ENCODE measurements at regions not wholly inside any gene's neighbourhood (a gene's known extent, or its start where the extent isn't known, plus 50 kb on each side); places are given as distances from the start of the nearest gene placed in this dataset.

- Histone ChIP-seq H2AFZ (ENCODE audit: low read depth, low read length, poor library complexity, severe bottlenecking) (no peak overlapping the region), H3K4me1 (ENCODE audit: control insufficient read depth in 1 of 2, insufficient read depth in 2 of 2, low read length in 2 of 2) (no peaks in the 10 kb centered on the region), H3K9ac (ENCODE audit: low read length) (no peak overlapping the region), H3K27ac (ENCODE audit: low read depth, low read length) (no peak overlapping the region), H3K9me2 (ENCODE audit: insufficient read depth) (no peaks in the 10 kb centered on the region), H3K4me3 (replicated peaks in 1 of 2; ENCODE audit: low read depth in 1 of 2, low read length in 2 of 2) (no peak overlapping the region), H3K9me3 (ENCODE audit: control insufficient read depth in 1 of 2, insufficient read depth in 1 of 2, low read depth in 1 of 2, low read length in 2 of 2) (no peaks in the 10 kb centered on the region), H3K27me3 (ENCODE audit: insufficient read depth, low read length) (no peaks in the 10 kb centered on the region), H3K79me2 (ENCODE audit: insufficient read depth, low read length) (no peaks in the 10 kb centered on the region), H3K4me2 (ENCODE audit: low read length) (no peak overlapping the region), H3K36me3 (ENCODE audit: control insufficient read depth in 1 of 2, insufficient read depth in 2 of 2, low read length in 2 of 2) (no peaks in the 10 kb centered on the region), H4K20me1 (ENCODE audit: insufficient read depth) (no peaks in the 10 kb centered on the region)
- intact Hi-C loops (cut with micrococcal nuclease): no loop called here
- POLR2A ChIA-PET: no interaction called here
- TF ChIP-seq EZH2 (IDR thresholded peaks at IDR 0.05) (no peak), ZFX (IDR thresholded peaks at IDR 0.05) (no peak), EZH2phosphoT487 (IDR thresholded peaks at IDR 0.05; ENCODE audit: borderline replicate concordance) (no peak), SRF (IDR thresholded peaks at IDR 0.05; ENCODE audit: low read depth) (no peak), YY1 (IDR thresholded peaks at IDR 0.05; ENCODE audit: extremely low read depth, insufficient replicate concordance, low read depth, low read length) (no peak), TCF7L2 (IDR thresholded peaks at IDR 0.05; ENCODE audit: borderline replicate concordance, extremely low read depth, insufficient read depth, insufficient read length) (no peak), RAD21 (IDR thresholded peaks at IDR 0.05; ENCODE audit: low read depth) (no peak)
- TF ChIP-seq, protein P1, sequence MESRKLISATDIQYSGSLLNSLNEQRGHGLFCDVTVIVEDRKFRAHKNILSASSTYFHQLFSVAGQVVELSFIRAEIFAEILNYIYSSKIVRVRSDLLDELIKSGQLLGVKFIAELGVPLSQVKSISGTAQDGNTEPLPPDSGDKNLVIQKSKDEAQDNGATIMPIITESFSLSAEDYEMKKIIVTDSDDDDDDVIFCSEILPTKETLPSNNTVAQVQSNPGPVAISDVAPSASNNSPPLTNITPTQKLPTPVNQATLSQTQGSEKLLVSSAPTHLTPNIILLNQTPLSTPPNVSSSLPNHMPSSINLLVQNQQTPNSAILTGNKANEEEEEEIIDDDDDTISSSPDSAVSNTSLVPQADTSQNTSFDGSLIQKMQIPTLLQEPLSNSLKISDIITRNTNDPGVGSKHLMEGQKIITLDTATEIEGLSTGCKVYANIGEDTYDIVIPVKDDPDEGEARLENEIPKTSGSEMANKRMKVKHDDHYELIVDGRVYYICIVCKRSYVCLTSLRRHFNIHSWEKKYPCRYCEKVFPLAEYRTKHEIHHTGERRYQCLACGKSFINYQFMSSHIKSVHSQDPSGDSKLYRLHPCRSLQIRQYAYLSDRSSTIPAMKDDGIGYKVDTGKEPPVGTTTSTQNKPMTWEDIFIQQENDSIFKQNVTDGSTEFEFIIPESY (IDR thresholded peaks at IDR 0.05; ENCODE audit: extremely low read depth, insufficient replicate concordance, low read length): no peak
- RAD21 ChIA-PET (ENCODE audit: low non-redundant PET in 1 of 2, low total read pairs in 2 of 2, uncharacterized antibody in 2 of 2, unreplicated experiment in 2 of 2): no interaction called here
- ATAC-seq (no peak), DNase-seq (ENCODE audit: low read depth, low spot score) (no peak)
- CTCF ChIA-PET: no interaction called here
- no TSS peak for BruUV-seq (replicated peaks)
Measured at GRCh38 chr5:9731159-9731558, 101.0 kb upstream of the TAS2R1 start.

GRCh38 chr5:9728261-9728660, 98.1 kb upstream of the TAS2R1 start:
- no peaks in the 10 kb centered on the region for H4K20me1 ChIP-seq (ENCODE audit: insufficient read depth)
- H3K27me3 ChIP-seq (ENCODE audit: insufficient read depth, low read length): no peaks in the 10 kb centered on the region
- H3K9me2 ChIP-seq (ENCODE audit: insufficient read depth): no peaks in the 10 kb centered on the region
- no peak overlapping the region for H3K4me2 ChIP-seq (ENCODE audit: low read length)
- intact Hi-C loops (cut with micrococcal nuclease): no loop called here
- POLR2A ChIA-PET: no interaction called here
- H3K36me3 ChIP-seq (ENCODE audit: control insufficient read depth in 1 of 2, insufficient read depth in 2 of 2, low read length in 2 of 2): no peaks in the 10 kb centered on the region
- H3K4me3 ChIP-seq (replicated peaks in 1 of 2; ENCODE audit: low read depth in 1 of 2, low read length in 2 of 2): no peak overlapping the region
- no peak overlapping the region for H3K9ac ChIP-seq (ENCODE audit: low read length)
- H2AFZ ChIP-seq (ENCODE audit: low read depth, low read length, poor library complexity, severe bottlenecking): no peak overlapping the region
- H3K4me1 ChIP-seq (ENCODE audit: control insufficient read depth in 1 of 2, insufficient read depth in 2 of 2, low read length in 2 of 2): no peaks in the 10 kb centered on the region
- no peak for DNase-seq (ENCODE audit: low read depth, low spot score)
- no peaks in the 10 kb centered on the region for H3K79me2 ChIP-seq (ENCODE audit: insufficient read depth, low read length)
- no peak for ATAC-seq
- H3K9me3 ChIP-seq (ENCODE audit: control insufficient read depth in 1 of 2, insufficient read depth in 1 of 2, low read depth in 1 of 2, low read length in 2 of 2): peaks cover 0 to 4% of the 10 kb centered on the region in 2 experiments; a peak in 1 of 4 replicates
- H3K27ac ChIP-seq (ENCODE audit: low read depth, low read length): no peak overlapping the region
- BruUV-seq (replicated peaks): no TSS peak
- TF ChIP-seq EGR1 (IDR thresholded peaks at IDR 0.05; ENCODE audit: low read depth) (no peak), YY1 (IDR thresholded peaks at IDR 0.05; ENCODE audit: extremely low read depth, insufficient replicate concordance, low read depth, low read length) (no peak)
- RAD21 ChIA-PET (ENCODE audit: low non-redundant PET in 1 of 2, low total read pairs in 2 of 2, uncharacterized antibody in 2 of 2, unreplicated experiment in 2 of 2): no interaction called here
- CTCF ChIA-PET: no interaction called here
